DND-41 (cell line): ENCODE measurements at regions not wholly inside any gene's neighbourhood (a gene's known extent, or its start where the extent isn't known, plus 50 kb on each side); places are given as distances from the start of the nearest gene placed in this dataset.

Experiments used
- ATAC-seq: fragments of 200-7000 bp; cut with Tn5 transposase; 3 replicates; pipeline ENCODE4 v1.9.1; 2021; ENCODE audit warnings: low read depth; ENCODE audit not compliant: insufficient read depth
- DNase-seq: peaks from one replicate; pipeline ENCODE4 v3.0.0-alpha.2; 2020
- H2AFZ ChIP-seq: 2 replicates; pipeline ENCODE4 v1.6.0; 2012; ENCODE audit warnings: low read depth, low read length
- H3K27ac ChIP-seq: 2 replicates; pipeline ENCODE4 v1.5.1; 2012; ENCODE audit warnings: low read length, inconsistent platforms
- H3K27me3 ChIP-seq: fragments of 200-600 bp; sonication (generic); 2 replicates; pipeline ENCODE4 v1.6.0; 2012; ENCODE audit warnings: low read length, mild to moderate bottlenecking, inconsistent platforms; ENCODE audit not compliant: insufficient read depth, poor library complexity
- H3K36me3 ChIP-seq: 2 replicates; pipeline ENCODE4 v1.5.1; 2012; ENCODE audit warnings: low read length, inconsistent platforms; ENCODE audit not compliant: insufficient read depth
- H3K4me1 ChIP-seq: 2 replicates; pipeline ENCODE4 v1.5.1; 2012; ENCODE audit warnings: mild to moderate bottlenecking, low read length; ENCODE audit not compliant: insufficient read depth
- H3K4me2 ChIP-seq: 2 replicates; pipeline ENCODE4 v1.6.0; 2012; ENCODE audit warnings: mild to moderate bottlenecking, moderate library complexity, low read length, inconsistent platforms; ENCODE audit not compliant: insufficient read depth
- H3K4me3 ChIP-seq, 2 experiments: fragments of 200-600 bp in 1 of 2; shearing (Covaris generic) in 1 of 2; 2 replicates each; pipeline ENCODE4 v1.5.1; 2012 to 2016; ENCODE audit warnings: inconsistent platforms in 2 of 2, low read length in 2 of 2, mild to moderate bottlenecking in 2 of 2, low read depth in 1 of 2, moderate library complexity in 1 of 2
- H3K79me2 ChIP-seq: 2 replicates; pipeline ENCODE4 v1.6.0; 2012; ENCODE audit warnings: low read length, inconsistent platforms; ENCODE audit not compliant: insufficient read depth
- H3K9ac ChIP-seq: 2 replicates; pipeline ENCODE4 v1.6.0; 2012; ENCODE audit warnings: low read depth, mild to moderate bottlenecking, inconsistent platforms, low read length, moderate library complexity
- H3K9me3 ChIP-seq: 2 replicates; pipeline ENCODE4 v1.5.1; 2012; ENCODE audit warnings: low read length, moderate library complexity, mild to moderate bottlenecking, inconsistent platforms; ENCODE audit not compliant: insufficient read depth, severe bottlenecking
- H4K20me1 ChIP-seq: 2 replicates; pipeline ENCODE4 v1.6.0; 2012; ENCODE audit warnings: low read length; ENCODE audit not compliant: insufficient read depth
- EZH2 ChIP-seq: IDR thresholded peaks from 3 replicates; pipeline ENCODE4 v1.6.1; 2012; ENCODE audit warnings: borderline replicate concordance, low read depth, mild to moderate bottlenecking, moderate library complexity, low read length, inconsistent platforms; ENCODE audit not compliant: severe bottlenecking
- TF ChIP-seq, protein P1 (sequence below): IDR thresholded peaks from 2 replicates; pipeline ENCODE4 v1.5.1; 2012; ENCODE audit warnings: borderline replicate concordance, low read length, moderate library complexity, mild to moderate bottlenecking; ENCODE audit not compliant: poor library complexity, severe bottlenecking; ENCODE audit errors: extremely low read depth

- Histone ChIP-seq H3K9me3 (no peaks in the 10 kb centered on the region), H2AFZ (no peak overlapping the region)
- DNase-seq, result no peak
Observed at GRCh38 chr20:20856956-20857355, 144.5 kb upstream of the RALGAPA2 start.

GRCh38 chr20:20856306-20856705 lies 143.9 kb upstream of the RALGAPA2 start:
- H3K4me1 ChIP-seq, result no peaks in the 10 kb centered on the region
- no peaks in the 10 kb centered on the region for H3K9me3 ChIP-seq
- H3K4me2 ChIP-seq, result no peak overlapping the region
- H3K36me3 ChIP-seq, result no peaks in the 10 kb centered on the region
- no peak overlapping the region for H3K4me3 ChIP-seq
- H2AFZ ChIP-seq, result no peak overlapping the region
- H3K27me3 ChIP-seq, result peaks cover 6% of the 10 kb centered on the region
- no peak overlapping the region for H3K9ac ChIP-seq
- no peaks in the 10 kb centered on the region; the same call in 1 of the 2 replicates for H4K20me1 ChIP-seq
- no peaks in the 10 kb centered on the region for H3K79me2 ChIP-seq
- ATAC-seq, result no peak
- no peak for TF ChIP-seq EZH2
- TF ChIP-seq, protein P1, sequence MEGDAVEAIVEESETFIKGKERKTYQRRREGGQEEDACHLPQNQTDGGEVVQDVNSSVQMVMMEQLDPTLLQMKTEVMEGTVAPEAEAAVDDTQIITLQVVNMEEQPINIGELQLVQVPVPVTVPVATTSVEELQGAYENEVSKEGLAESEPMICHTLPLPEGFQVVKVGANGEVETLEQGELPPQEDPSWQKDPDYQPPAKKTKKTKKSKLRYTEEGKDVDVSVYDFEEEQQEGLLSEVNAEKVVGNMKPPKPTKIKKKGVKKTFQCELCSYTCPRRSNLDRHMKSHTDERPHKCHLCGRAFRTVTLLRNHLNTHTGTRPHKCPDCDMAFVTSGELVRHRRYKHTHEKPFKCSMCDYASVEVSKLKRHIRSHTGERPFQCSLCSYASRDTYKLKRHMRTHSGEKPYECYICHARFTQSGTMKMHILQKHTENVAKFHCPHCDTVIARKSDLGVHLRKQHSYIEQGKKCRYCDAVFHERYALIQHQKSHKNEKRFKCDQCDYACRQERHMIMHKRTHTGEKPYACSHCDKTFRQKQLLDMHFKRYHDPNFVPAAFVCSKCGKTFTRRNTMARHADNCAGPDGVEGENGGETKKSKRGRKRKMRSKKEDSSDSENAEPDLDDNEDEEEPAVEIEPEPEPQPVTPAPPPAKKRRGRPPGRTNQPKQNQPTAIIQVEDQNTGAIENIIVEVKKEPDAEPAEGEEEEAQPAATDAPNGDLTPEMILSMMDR, result no peak
- no peak overlapping the region for H3K27ac ChIP-seq
- DNase-seq, result no peak

More at GRCh38 chr20:20856956-20857355, 144.5 kb upstream of the RALGAPA2 start:
- Histone ChIP-seq H3K9ac (no peak overlapping the region), H4K20me1 (no peaks in the 10 kb centered on the region; the same call in 1 of the 2 replicates), H3K4me1 (no peaks in the 10 kb centered on the region), H3K36me3 (no peaks in the 10 kb centered on the region), H3K4me2 (no peak overlapping the region), H3K4me3 (no peak overlapping the region), H3K27me3 (peaks cover 6% of the 10 kb centered on the region), H3K79me2 (no peaks in the 10 kb centered on the region), H3K27ac (no peak overlapping the region)
- TF ChIP-seq, protein P1, result no peak
- TF ChIP-seq EZH2, result no peak
- ATAC-seq, result no peak

GRCh38 chr20:20851385-20851784 lies 138.9 kb upstream of the RALGAPA2 start:
- DNase-seq, result no peak
- Histone ChIP-seq H3K9me3 (no peaks in the 10 kb centered on the region), H3K79me2 (no peaks in the 10 kb centered on the region), H3K27ac (no peak overlapping the region), H2AFZ (no peak overlapping the region), H3K27me3 (peaks cover 9% of the 10 kb centered on the region), H3K36me3 (no peaks in the 10 kb centered on the region), H3K4me2 (no peak overlapping the region), H3K4me1 (no peaks in the 10 kb centered on the region), H4K20me1 (no peaks in the 10 kb centered on the region), H3K4me3 (no peak overlapping the region), H3K9ac (no peak overlapping the region)
- no peak for ATAC-seq
- no peak for TF ChIP-seq EZH2
- TF ChIP-seq, protein P1, result no peak

DNA sequence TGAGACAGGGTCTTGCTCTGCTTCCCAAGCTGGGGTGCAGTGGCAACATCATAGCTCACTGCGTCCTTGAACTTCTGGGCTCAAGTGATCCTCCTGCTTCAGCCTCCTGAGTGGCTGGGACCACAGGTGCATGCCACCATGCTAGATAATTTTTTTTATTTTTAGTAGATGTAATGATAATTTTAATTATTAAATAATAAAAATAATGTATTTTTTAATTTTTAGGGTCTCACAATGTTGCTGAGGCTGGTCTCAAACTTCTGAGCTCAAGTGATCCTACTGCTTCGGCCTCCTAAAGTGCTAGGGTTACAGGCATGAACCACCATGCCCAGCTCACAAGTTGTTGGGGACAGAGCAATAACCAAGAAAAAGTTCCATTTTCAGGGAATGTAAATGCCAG lies 138.0 kb upstream of the RALGAPA2 start:
- Histone ChIP-seq H2AFZ (no peak overlapping the region), H3K27me3 (peaks cover 6% of the 10 kb centered on the region)
- TF ChIP-seq EZH2, result no peak
- TF ChIP-seq, protein P1, result no peak

More for the DNA sequence above, 138.0 kb upstream of the RALGAPA2 start:
- Histone ChIP-seq H3K9ac (no peak overlapping the region), H3K4me3 (no peak overlapping the region), H3K36me3 (no peaks in the 10 kb centered on the region), H3K4me1 (no peaks in the 10 kb centered on the region), H3K9me3 (no peaks in the 10 kb centered on the region), H3K4me2 (no peak overlapping the region), H3K27ac (no peak overlapping the region), H4K20me1 (no peaks in the 10 kb centered on the region), H3K79me2 (no peaks in the 10 kb centered on the region)
- ATAC-seq (no peak), DNase-seq (no peak)
